ENCODE measurements at regions not wholly inside any gene's neighbourhood (a gene's known extent, or its start where the extent isn't known, plus 50 kb on each side); places are given as distances from the start of the nearest gene placed in this dataset.

DNA sequence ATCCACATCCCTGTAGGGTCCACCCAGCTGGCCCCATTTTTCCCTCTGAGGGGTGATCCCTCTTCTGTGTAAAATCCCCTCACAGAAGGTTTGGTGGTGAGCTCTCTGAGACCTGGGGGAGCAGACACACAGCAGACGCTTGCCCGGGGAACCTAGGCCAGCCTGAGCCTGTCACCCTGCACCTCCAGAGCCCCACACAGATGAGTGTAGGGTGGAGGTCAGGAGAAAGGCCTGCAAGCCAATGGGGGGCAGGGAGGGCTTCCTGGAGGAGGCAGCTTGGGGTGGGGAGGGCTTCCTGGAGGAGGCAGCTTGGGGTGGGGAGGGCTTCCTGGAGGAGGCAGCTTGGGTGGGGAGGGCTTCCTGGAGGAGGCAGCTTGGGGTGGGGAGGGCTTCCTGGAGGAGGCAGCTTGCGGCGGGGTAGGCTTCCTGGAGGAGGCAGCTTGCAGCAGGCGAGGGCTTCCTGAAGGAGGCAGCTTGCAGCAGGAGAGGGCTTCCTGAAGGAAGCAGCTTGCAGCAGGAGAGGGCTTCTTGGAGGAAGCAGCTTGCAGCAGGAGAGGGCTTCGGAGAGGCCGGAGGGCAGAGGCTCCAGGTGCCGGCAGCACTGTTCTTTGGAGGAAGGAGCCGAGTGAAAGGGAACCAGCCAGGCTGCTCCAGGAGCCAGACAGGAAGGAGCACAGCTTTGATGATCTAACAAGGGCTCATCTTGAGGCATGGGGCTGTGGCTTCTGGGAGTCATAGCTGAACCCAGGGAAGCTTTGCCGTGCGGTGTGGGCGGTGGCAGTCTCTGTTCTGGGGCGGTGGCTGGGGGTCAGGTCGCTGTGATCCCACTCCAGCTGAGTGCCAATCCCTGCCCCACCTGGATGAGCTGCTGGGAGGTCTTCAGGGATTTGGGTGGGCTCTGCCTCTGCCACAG is 83.7 kb upstream of the ZNF469 start:
- no peak overlapping the region for H3K4ac ChIP-seq (ENCODE audit: low read depth, low read length)
- H2AK5ac ChIP-seq (ENCODE audit: low read length): no peak overlapping the region
- no peak overlapping the region for H4K8ac ChIP-seq (ENCODE audit: low read depth, low read length)
- no peak overlapping the region for H3K4me3 ChIP-seq (ENCODE audit: low read length)
- H3K4me1 ChIP-seq (ENCODE audit: control insufficient read depth, low read depth, low read length): no peaks in the 10 kb centered on the region
- no peak overlapping the region for H2BK5ac ChIP-seq (ENCODE audit: low read length)
- no peaks in the 10 kb centered on the region for H3K36me3 ChIP-seq (ENCODE audit: control insufficient read depth, insufficient read depth, low read length)
- H3K56ac ChIP-seq (ENCODE audit: low read length): no peak overlapping the region
- H3K27ac ChIP-seq (ENCODE audit: low read depth, low read length): no peak overlapping the region
- no peak overlapping the region for H3K23ac ChIP-seq (ENCODE audit: low read length)
- H3K4me2 ChIP-seq (ENCODE audit: low read length): no peak overlapping the region
- no peak overlapping the region for H2BK15ac ChIP-seq (replicated peaks; ENCODE audit: low read depth)
- no CpG with 5 or more reads among the region's 14 CpGs for WGBS (ENCODE audit: extremely low coverage, insufficient coverage, low lambda C conversion rate)
- no peaks in the 10 kb centered on the region for H3K79me1 ChIP-seq (ENCODE audit: low read length)
- H4K5ac ChIP-seq (ENCODE audit: low read length): no peak overlapping the region
- no peak overlapping the region for H3K18ac ChIP-seq (ENCODE audit: low read length)
- no peak overlapping the region for H2BK120ac ChIP-seq (ENCODE audit: low read depth, low read length)
- H3K79me2 ChIP-seq (ENCODE audit: control insufficient read depth, insufficient read depth, low read length): no peaks in the 10 kb centered on the region
- no peaks in the 10 kb centered on the region for H3K27me3 ChIP-seq (ENCODE audit: insufficient read depth, low read length, poor library complexity)
- no peak overlapping the region for H3K9ac ChIP-seq (ENCODE audit: low read length)
- no peak for DNase-seq

DNA sequence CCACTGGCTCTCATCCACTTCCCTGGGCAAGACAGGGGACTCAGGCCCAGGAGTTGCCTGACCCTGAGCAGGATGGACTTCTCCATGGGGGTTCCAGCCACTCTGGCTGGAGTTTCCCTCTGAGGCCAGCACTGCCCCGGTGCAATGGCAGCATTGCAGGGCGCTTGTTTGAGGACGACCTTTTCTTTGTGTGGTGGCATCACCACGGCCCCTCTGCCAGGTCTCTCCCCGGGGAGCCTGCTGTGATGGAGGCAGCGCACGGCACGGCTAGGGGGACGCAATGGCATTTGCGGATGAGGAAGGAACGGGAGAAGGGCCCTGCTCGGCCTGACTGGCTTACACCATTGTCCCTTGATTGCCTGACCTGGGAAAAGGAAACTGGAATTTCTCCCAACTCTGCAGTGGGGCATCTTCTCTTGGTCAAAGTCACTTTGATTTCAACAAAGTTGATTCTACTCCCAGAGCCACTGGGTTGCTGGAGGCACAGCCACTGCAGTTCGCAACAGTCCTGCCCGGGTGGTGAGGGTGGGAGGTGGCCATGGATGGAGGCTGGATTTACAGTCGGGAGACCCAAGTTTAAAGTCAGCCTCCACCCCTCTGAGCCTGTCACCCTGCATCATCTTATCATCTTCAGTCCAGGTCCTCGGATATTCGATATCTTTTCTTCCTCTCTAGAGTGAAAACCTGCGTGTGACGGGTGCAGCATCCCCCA is 82.9 kb upstream of the ZNF469 start:
- no peak overlapping the region for H3K9ac ChIP-seq (ENCODE audit: low read length)
- H3K27ac ChIP-seq (ENCODE audit: low read depth, low read length): no peak overlapping the region
- H3K79me2 ChIP-seq (ENCODE audit: control insufficient read depth, insufficient read depth, low read length): no peaks in the 10 kb centered on the region
- no peak overlapping the region for H3K4me2 ChIP-seq (ENCODE audit: low read length)
- no peak overlapping the region for H2BK5ac ChIP-seq (ENCODE audit: low read length)
- H3K4me3 ChIP-seq (ENCODE audit: low read length): no peak overlapping the region
- H2AK5ac ChIP-seq (ENCODE audit: low read length): no peak overlapping the region
- no peak overlapping the region for H3K56ac ChIP-seq (ENCODE audit: low read length)
- no peak overlapping the region for H3K18ac ChIP-seq (ENCODE audit: low read length)
- H2BK15ac ChIP-seq (replicated peaks; ENCODE audit: low read depth): no peak overlapping the region
- no peaks in the 10 kb centered on the region for H3K4me1 ChIP-seq (ENCODE audit: control insufficient read depth, low read depth, low read length)
- H2BK120ac ChIP-seq (ENCODE audit: low read depth, low read length): no peak overlapping the region
- no peak overlapping the region for H3K23ac ChIP-seq (ENCODE audit: low read length)
- no peak overlapping the region for H4K8ac ChIP-seq (ENCODE audit: low read depth, low read length)
- H3K27me3 ChIP-seq (ENCODE audit: insufficient read depth, low read length, poor library complexity): no peaks in the 10 kb centered on the region
- H3K79me1 ChIP-seq (ENCODE audit: low read length): no peaks in the 10 kb centered on the region
- H4K5ac ChIP-seq (ENCODE audit: low read length): no peak overlapping the region
- WGBS (ENCODE audit: extremely low coverage, insufficient coverage, low lambda C conversion rate): no CpG with 5 or more reads among the region's 19 CpGs
- H3K4ac ChIP-seq (ENCODE audit: low read depth, low read length): no peak overlapping the region
- H3K36me3 ChIP-seq (ENCODE audit: control insufficient read depth, insufficient read depth, low read length): no peaks in the 10 kb centered on the region
- DNase-seq: no peak

- Histone ChIP-seq H3K4me2 (ENCODE audit: low read length) (no peak overlapping the region), H3K56ac (ENCODE audit: low read length) (no peak overlapping the region)
These were observed 82.3 kb upstream of the ZNF469 start for GRCh38 chr16:88300463-88300835.

DNA sequence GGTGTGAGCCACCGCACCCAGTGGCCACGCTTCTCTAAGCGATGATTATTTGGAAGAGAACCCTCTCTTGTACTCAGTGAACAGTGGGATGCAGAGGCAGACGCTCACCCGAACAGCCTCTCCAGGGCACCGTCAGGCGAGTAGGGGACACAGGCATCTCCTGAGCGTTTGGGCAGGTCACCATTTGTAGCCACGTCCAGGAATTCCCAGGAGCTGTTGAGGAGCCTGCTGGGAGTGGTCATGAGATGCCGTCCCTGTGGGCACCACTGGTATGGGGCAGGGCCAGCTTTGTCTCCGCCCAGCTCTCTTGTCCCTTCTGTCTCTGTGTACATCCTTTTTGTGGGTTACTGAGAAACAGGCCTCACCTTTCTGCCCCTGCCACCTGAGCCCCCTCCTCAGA is 81.3 kb upstream of the ZNF469 start:
- no CpG with 5 or more reads among the region's 11 CpGs for WGBS (ENCODE audit: extremely low coverage, insufficient coverage, low lambda C conversion rate)

More at GRCh38 chr16:88300463-88300835, 82.3 kb upstream of the ZNF469 start:
- Histone ChIP-seq H2BK120ac (ENCODE audit: low read depth, low read length) (no peak overlapping the region), H3K79me2 (ENCODE audit: control insufficient read depth, insufficient read depth, low read length) (no peaks in the 10 kb centered on the region), H3K23ac (ENCODE audit: low read length) (no peak overlapping the region), H3K79me1 (ENCODE audit: low read length) (no peaks in the 10 kb centered on the region), H3K27ac (ENCODE audit: low read depth, low read length) (no peak overlapping the region), H3K27me3 (ENCODE audit: insufficient read depth, low read length, poor library complexity) (no peaks in the 10 kb centered on the region), H4K8ac (ENCODE audit: low read depth, low read length) (no peak overlapping the region), H4K5ac (ENCODE audit: low read length) (no peak overlapping the region), H3K9ac (ENCODE audit: low read length) (no peak overlapping the region), H3K4me1 (ENCODE audit: control insufficient read depth, low read depth, low read length) (no peaks in the 10 kb centered on the region), H3K4me3 (ENCODE audit: low read length) (no peak overlapping the region), H2BK5ac (ENCODE audit: low read length) (no peak overlapping the region), H2AK5ac (ENCODE audit: low read length) (no peak overlapping the region), H3K36me3 (ENCODE audit: control insufficient read depth, insufficient read depth, low read length) (no peaks in the 10 kb centered on the region), H2BK15ac (replicated peaks; ENCODE audit: low read depth) (no peak overlapping the region), H3K18ac (ENCODE audit: low read length) (no peak overlapping the region), H3K4ac (ENCODE audit: low read depth, low read length) (no peak overlapping the region)
- DNase-seq: no peak
- no CpG with 5 or more reads among the region's 12 CpGs for WGBS (ENCODE audit: extremely low coverage, insufficient coverage, low lambda C conversion rate)

DNA sequence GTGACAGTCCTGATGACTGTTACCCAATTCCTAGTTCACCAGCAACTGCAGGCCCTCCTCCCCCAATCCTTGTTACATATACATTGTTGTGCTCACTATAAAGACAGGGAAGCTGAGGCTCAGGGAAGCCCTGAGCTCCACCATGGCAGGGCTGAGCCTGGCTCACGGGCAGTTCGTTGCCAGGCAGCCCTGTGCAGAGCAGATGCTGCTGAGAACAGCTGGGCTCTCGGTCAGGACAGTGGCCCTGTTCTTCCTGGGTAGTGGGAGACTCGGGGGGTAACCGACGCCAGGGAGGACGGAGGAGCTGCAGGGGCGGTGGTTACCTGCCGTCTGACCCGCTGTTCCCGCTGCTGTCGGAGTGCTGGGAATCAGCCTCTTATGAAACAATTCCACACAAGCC is 80.9 kb upstream of the ZNF469 start:
- Histone ChIP-seq H2BK5ac (ENCODE audit: low read length) (no peak overlapping the region), H2BK15ac (replicated peaks; ENCODE audit: low read depth) (no peak overlapping the region), H3K4me2 (ENCODE audit: low read length) (no peak overlapping the region), H4K8ac (ENCODE audit: low read depth, low read length) (no peak overlapping the region), H3K4me3 (ENCODE audit: low read length) (no peak overlapping the region), H2AK5ac (ENCODE audit: low read length) (no peak overlapping the region), H3K56ac (ENCODE audit: low read length) (no peak overlapping the region), H3K23ac (ENCODE audit: low read length) (no peak overlapping the region), H3K79me2 (ENCODE audit: control insufficient read depth, insufficient read depth, low read length) (no peaks in the 10 kb centered on the region), H4K5ac (ENCODE audit: low read length) (no peak overlapping the region), H3K18ac (ENCODE audit: low read length) (no peak overlapping the region), H3K4me1 (ENCODE audit: control insufficient read depth, low read depth, low read length) (no peaks in the 10 kb centered on the region), H3K4ac (ENCODE audit: low read depth, low read length) (no peak overlapping the region), H3K27me3 (ENCODE audit: insufficient read depth, low read length, poor library complexity) (no peaks in the 10 kb centered on the region), H3K79me1 (ENCODE audit: low read length) (no peaks in the 10 kb centered on the region), H3K9ac (ENCODE audit: low read length) (no peak overlapping the region), H3K27ac (ENCODE audit: low read depth, low read length) (no peak overlapping the region), H3K36me3 (ENCODE audit: control insufficient read depth, insufficient read depth, low read length) (no peaks in the 10 kb centered on the region), H2BK120ac (ENCODE audit: low read depth, low read length) (no peak overlapping the region)
- no CpG with 5 or more reads among the region's 12 CpGs for WGBS (ENCODE audit: extremely low coverage, insufficient coverage, low lambda C conversion rate)
- DNase-seq: no peak

More for the DNA sequence above, 81.3 kb upstream of the ZNF469 start:
- Histone ChIP-seq H3K9ac (ENCODE audit: low read length) (no peak overlapping the region), H3K4me2 (ENCODE audit: low read length) (no peak overlapping the region), H2BK5ac (ENCODE audit: low read length) (no peak overlapping the region), H2BK120ac (ENCODE audit: low read depth, low read length) (no peak overlapping the region), H3K79me2 (ENCODE audit: control insufficient read depth, insufficient read depth, low read length) (no peaks in the 10 kb centered on the region), H3K79me1 (ENCODE audit: low read length) (no peaks in the 10 kb centered on the region), H3K4ac (ENCODE audit: low read depth, low read length) (no peak overlapping the region), H3K4me3 (ENCODE audit: low read length) (no peak overlapping the region), H3K27me3 (ENCODE audit: insufficient read depth, low read length, poor library complexity) (no peaks in the 10 kb centered on the region), H3K56ac (ENCODE audit: low read length) (no peak overlapping the region), H3K23ac (ENCODE audit: low read length) (no peak overlapping the region), H2AK5ac (ENCODE audit: low read length) (no peak overlapping the region), H4K5ac (ENCODE audit: low read length) (no peak overlapping the region), H3K36me3 (ENCODE audit: control insufficient read depth, insufficient read depth, low read length) (no peaks in the 10 kb centered on the region), H2BK15ac (replicated peaks; ENCODE audit: low read depth) (no peak overlapping the region), H3K27ac (ENCODE audit: low read depth, low read length) (no peak overlapping the region), H3K4me1 (ENCODE audit: control insufficient read depth, low read depth, low read length) (no peaks in the 10 kb centered on the region), H3K18ac (ENCODE audit: low read length) (no peak overlapping the region), H4K8ac (ENCODE audit: low read depth, low read length) (no peak overlapping the region)
- DNase-seq: no peak
